ENCODE measurements at regions not wholly inside any gene's neighbourhood (a gene's known extent, or its start where the extent isn't known, plus 50 kb on each side); places are given as distances from the start of the nearest gene placed in this dataset.
A peak's percentile ranks its signal among the peaks of the same experiment; 100 is the strongest.

DNA sequence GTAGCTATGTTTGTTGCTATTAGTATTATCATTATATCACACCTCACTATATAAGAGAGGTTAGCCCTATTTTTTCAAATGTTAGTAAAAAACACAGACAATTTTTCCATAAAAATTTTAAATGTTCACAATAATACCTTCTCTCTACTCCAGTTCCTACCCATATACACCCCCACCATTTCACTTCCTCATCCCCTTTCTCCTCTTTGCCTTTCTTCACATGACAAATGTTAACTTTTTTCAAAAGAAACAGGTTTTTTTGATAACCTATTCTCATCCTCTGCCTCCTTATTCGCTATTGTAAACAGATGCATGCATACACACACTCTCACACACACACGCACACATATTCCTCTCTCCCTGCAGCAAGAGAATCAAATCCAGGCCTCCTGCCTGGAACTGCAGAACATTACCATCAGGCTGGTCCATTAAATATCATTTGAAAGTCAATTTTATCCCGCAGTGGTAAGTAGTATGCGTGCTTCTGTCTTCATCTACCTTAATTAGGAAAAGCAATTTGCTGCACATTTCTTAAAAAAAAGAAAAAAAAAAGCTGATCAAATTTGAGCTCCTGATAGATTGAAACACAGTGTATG, 55.5 kb downstream of the MID1IP1 start:
- Histone ChIP-seq H3K4me1 (ENCODE audit: control insufficient read depth in 3 of 3, insufficient read depth in 3 of 3, low read length in 3 of 3) (peaks cover 0 to 10% (median 5%) of the 10 kb centered on the region in 3 donors), H3K27ac (ENCODE audit: low read depth, low read length) (no peak overlapping the region), H3K9me3 (ENCODE audit: control insufficient read depth in 3 of 3, low read length in 3 of 3) (no peaks in the 10 kb centered on the region), H3K9ac (ENCODE audit: low read depth in 1 of 3, low read length in 3 of 3) (no peak overlapping the region), H3K4me3 (ENCODE audit: low read length in 3 of 3) (no peak overlapping the region), H3K27me3 (ENCODE audit: control insufficient read depth in 3 of 3, insufficient read depth in 3 of 3, low read length in 3 of 3) (no peaks in the 10 kb centered on the region), H3K36me3 (ENCODE audit: control insufficient read depth in 3 of 3, insufficient read depth in 3 of 3, low read length in 3 of 3) (no peaks in the 10 kb centered on the region)

GRCh38 chrX:38857736-38858523, 56.7 kb downstream of the MID1IP1 start:
- Histone ChIP-seq H3K27me3 (ENCODE audit: control insufficient read depth in 3 of 3, insufficient read depth in 3 of 3, low read length in 3 of 3) (no peaks in the 10 kb centered on the region), H3K27ac (ENCODE audit: low read depth, low read length) (no peak overlapping the region), H3K9me3 (ENCODE audit: control insufficient read depth in 3 of 3, low read length in 3 of 3) (no peaks in the 10 kb centered on the region), H3K9ac (ENCODE audit: low read depth in 1 of 3, low read length in 3 of 3) (no peak overlapping the region), H3K4me1 (ENCODE audit: control insufficient read depth in 3 of 3, insufficient read depth in 3 of 3, low read length in 3 of 3) (peaks cover 0 to 11% (median 5%) of the 10 kb centered on the region in 3 donors), H3K36me3 (ENCODE audit: control insufficient read depth in 3 of 3, insufficient read depth in 3 of 3, low read length in 3 of 3) (no peaks in the 10 kb centered on the region), H3K4me3 (ENCODE audit: low read length in 3 of 3) (no peak overlapping the region)

- H3K27ac ChIP-seq (ENCODE audit: low read depth, low read length), result no peak overlapping the region
- H3K27me3 ChIP-seq (ENCODE audit: control insufficient read depth in 3 of 3, insufficient read depth in 3 of 3, low read length in 3 of 3), result no peaks in the 10 kb centered on the region
- H3K4me3 ChIP-seq (ENCODE audit: low read length in 3 of 3), result no peak overlapping the region
- peaks cover 4 to 26% (median 13%) of the 10 kb centered on the region in 3 donors for H3K4me1 ChIP-seq (ENCODE audit: control insufficient read depth in 3 of 3, insufficient read depth in 3 of 3, low read length in 3 of 3)
- H3K36me3 ChIP-seq (ENCODE audit: control insufficient read depth in 3 of 3, insufficient read depth in 3 of 3, low read length in 3 of 3), result no peaks in the 10 kb centered on the region
- no peaks in the 10 kb centered on the region for H3K9me3 ChIP-seq (ENCODE audit: control insufficient read depth in 3 of 3, low read length in 3 of 3)
- no peak overlapping the region for H3K9ac ChIP-seq (ENCODE audit: low read depth in 1 of 3, low read length in 3 of 3)
Measured at GRCh38 chrX:38859602-38860001, 58.3 kb downstream of the MID1IP1 start.

DNA sequence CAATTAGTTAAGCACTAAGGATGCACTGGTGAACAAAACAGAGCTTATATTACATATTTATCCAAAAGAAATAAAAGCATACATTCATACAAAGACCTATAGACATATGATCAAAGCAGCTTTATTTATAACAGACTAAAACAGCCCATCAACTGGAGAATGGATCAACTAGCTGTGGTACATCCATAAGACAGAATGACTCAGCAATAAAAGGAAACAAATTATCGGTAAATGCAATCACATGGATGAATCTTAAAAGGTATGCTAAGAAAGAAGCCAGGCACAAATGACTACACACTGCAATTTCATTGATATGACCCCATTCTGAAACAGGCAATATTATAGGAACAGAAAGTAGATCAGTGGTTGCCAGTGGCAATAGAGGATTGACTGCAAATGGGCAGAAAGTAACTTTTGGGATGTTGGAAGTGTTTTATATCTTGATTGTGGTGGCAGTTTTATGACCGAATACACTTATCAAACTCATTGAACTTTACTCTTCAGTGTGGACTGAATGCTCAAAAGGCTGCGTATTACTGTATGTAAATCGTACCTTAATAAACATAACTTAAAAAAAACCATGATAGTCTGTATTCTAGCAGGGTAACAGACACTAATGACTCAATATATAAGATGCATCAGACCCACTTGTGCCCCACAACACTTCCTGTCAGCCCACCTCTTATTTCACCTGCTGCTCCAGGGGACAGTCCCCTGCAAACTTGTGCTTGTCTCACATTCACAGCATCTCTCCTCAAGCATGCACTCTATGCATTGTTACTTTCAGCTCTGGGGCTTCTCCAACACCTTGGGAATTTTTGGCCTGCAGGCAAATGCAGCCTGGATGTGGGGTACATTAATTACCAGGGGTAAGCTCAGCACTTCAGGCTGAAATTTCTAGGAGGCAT, 59.1 kb downstream of the MID1IP1 start:
- no peak overlapping the region for H3K27ac ChIP-seq (ENCODE audit: low read depth, low read length)
- H3K4me1 ChIP-seq (ENCODE audit: control insufficient read depth in 3 of 3, insufficient read depth in 3 of 3, low read length in 3 of 3), result peaks cover 4 to 28% (median 18%) of the 10 kb centered on the region in 3 donors
- H3K9me3 ChIP-seq (ENCODE audit: control insufficient read depth in 3 of 3, low read length in 3 of 3), result no peaks in the 10 kb centered on the region
- no peak overlapping the region for H3K9ac ChIP-seq (ENCODE audit: low read depth in 1 of 3, low read length in 3 of 3)
- H3K4me3 ChIP-seq (ENCODE audit: low read length in 3 of 3), result no peak overlapping the region
- no peaks in the 10 kb centered on the region for H3K27me3 ChIP-seq (ENCODE audit: control insufficient read depth in 3 of 3, insufficient read depth in 3 of 3, low read length in 3 of 3)
- no peaks in the 10 kb centered on the region for H3K36me3 ChIP-seq (ENCODE audit: control insufficient read depth in 3 of 3, insufficient read depth in 3 of 3, low read length in 3 of 3)

DNA sequence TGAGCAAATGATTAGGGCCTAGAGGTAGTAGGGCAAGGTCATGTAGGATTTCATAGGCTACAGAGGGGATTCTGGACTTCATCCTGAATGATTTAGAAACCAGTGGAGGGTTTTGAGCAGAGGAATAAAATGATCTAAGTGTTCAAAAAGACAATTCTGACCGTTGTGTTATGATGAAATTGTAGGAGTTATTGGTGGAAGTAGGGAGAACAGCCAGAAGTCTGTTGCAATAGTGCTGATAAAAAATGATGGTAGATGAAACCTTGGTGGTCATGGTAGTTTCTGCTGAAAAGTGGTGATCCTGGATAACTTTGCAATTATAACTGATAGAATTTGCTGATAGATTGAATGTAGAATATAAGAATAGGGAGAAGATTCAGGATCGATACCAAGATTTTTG, 60.2 kb downstream of the MID1IP1 start:
- Histone ChIP-seq H3K9me3 (ENCODE audit: control insufficient read depth in 3 of 3, low read length in 3 of 3) (no peaks in the 10 kb centered on the region), H3K4me3 (ENCODE audit: low read length in 3 of 3) (no peak overlapping the region), H3K9ac (ENCODE audit: low read depth in 1 of 3, low read length in 3 of 3) (no peak overlapping the region), H3K36me3 (ENCODE audit: control insufficient read depth in 3 of 3, insufficient read depth in 3 of 3, low read length in 3 of 3) (no peaks in the 10 kb centered on the region), H3K27ac (ENCODE audit: low read depth, low read length) (no peak overlapping the region), H3K4me1 (ENCODE audit: control insufficient read depth in 3 of 3, insufficient read depth in 3 of 3, low read length in 3 of 3) (peaks cover 4 to 28% (median 19%) of the 10 kb centered on the region in 3 donors), H3K27me3 (ENCODE audit: control insufficient read depth in 3 of 3, insufficient read depth in 3 of 3, low read length in 3 of 3) (no peaks in the 10 kb centered on the region)

- peaks cover 4 to 31% (median 18%) of the 10 kb centered on the region in 3 donors for H3K4me1 ChIP-seq (ENCODE audit: control insufficient read depth in 3 of 3, insufficient read depth in 3 of 3, low read length in 3 of 3)
- no peak overlapping the region for H3K27ac ChIP-seq (ENCODE audit: low read depth, low read length)
- no peak overlapping the region for H3K9ac ChIP-seq (ENCODE audit: low read depth in 1 of 3, low read length in 3 of 3)
- no peak overlapping the region for H3K4me3 ChIP-seq (ENCODE audit: low read length in 3 of 3)
- H3K9me3 ChIP-seq (ENCODE audit: control insufficient read depth in 3 of 3, low read length in 3 of 3), result no peaks in the 10 kb centered on the region
- H3K27me3 ChIP-seq (ENCODE audit: control insufficient read depth in 3 of 3, insufficient read depth in 3 of 3, low read length in 3 of 3), result no peaks in the 10 kb centered on the region
- H3K36me3 ChIP-seq (ENCODE audit: control insufficient read depth in 3 of 3, insufficient read depth in 3 of 3, low read length in 3 of 3), result no peaks in the 10 kb centered on the region
Measured at GRCh38 chrX:38862100-38862499, 60.8 kb downstream of the MID1IP1 start.

DNA sequence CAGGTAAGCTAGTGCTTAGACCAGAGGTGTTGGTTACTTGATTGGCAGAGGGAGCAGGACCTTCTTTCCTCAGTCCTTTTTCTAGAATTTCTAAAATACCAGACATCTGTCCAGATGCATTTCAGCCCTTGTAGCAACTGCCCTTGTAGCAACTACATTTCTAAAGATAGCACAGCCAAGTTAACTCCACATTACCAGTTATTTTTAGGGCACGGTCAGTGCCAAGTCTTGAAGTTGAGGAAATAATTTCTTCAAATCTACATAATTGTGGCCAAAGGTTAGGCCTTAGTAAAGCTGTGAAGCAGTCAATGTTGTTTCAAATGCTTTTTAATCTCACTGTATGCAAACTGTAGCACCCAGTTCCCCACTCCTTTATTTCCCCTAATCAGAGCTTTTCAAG, 62.9 kb downstream of the MID1IP1 start:
- peak overlapping the region; percentile 73 for H3K27ac ChIP-seq (ENCODE audit: low read depth, low read length)
- H3K9ac ChIP-seq (ENCODE audit: low read depth in 1 of 3, low read length in 3 of 3), result no peak overlapping the region
- no peaks in the 10 kb centered on the region for H3K9me3 ChIP-seq (ENCODE audit: control insufficient read depth in 3 of 3, low read length in 3 of 3)
- no peaks in the 10 kb centered on the region for H3K27me3 ChIP-seq (ENCODE audit: control insufficient read depth in 3 of 3, insufficient read depth in 3 of 3, low read length in 3 of 3)
- no peaks in the 10 kb centered on the region for H3K36me3 ChIP-seq (ENCODE audit: control insufficient read depth in 3 of 3, insufficient read depth in 3 of 3, low read length in 3 of 3)
- H3K4me1 ChIP-seq (ENCODE audit: control insufficient read depth in 3 of 3, insufficient read depth in 3 of 3, low read length in 3 of 3), result peaks cover 4 to 39% (median 18%) of the 10 kb centered on the region in 3 donors
- H3K4me3 ChIP-seq (ENCODE audit: low read length in 3 of 3), result no peak overlapping the region

DNA sequence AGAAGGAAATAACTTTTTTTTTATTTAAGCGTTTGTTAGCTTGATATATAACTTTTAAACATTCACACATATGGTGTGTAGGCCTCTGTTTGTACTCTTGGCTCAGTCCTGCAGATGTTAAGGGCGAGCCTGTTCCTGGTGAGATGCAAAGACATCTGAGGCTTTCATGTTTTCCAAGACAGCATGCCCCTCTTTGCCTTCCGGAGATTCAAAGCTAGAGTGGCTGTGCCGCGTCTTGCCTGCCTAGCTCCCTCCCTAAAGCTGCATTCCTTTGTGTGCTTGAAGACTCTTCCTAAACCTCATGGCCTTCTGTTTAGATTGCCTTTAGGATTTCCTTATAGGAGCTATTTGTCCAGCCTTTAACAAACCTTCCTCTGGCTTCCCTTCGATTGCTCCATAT, 67.1 kb downstream of the MID1IP1 start:
- peak overlapping the region in 1 of 3 donors; percentile 40 for H3K9ac ChIP-seq (ENCODE audit: low read depth in 1 of 3, low read length in 3 of 3)
- peak overlapping the region in 1 of 3 donors; percentile 35 for H3K4me3 ChIP-seq (ENCODE audit: low read length in 3 of 3)
- H3K4me1 ChIP-seq (ENCODE audit: control insufficient read depth in 3 of 3, insufficient read depth in 3 of 3, low read length in 3 of 3), result peaks cover 7 to 34% (median 23%) of the 10 kb centered on the region in 3 donors
- H3K9me3 ChIP-seq (ENCODE audit: control insufficient read depth in 3 of 3, low read length in 3 of 3), result no peaks in the 10 kb centered on the region
- no peaks in the 10 kb centered on the region for H3K36me3 ChIP-seq (ENCODE audit: control insufficient read depth in 3 of 3, insufficient read depth in 3 of 3, low read length in 3 of 3)
- no peaks in the 10 kb centered on the region for H3K27me3 ChIP-seq (ENCODE audit: control insufficient read depth in 3 of 3, insufficient read depth in 3 of 3, low read length in 3 of 3)
- H3K27ac ChIP-seq (ENCODE audit: low read depth, low read length), result peak overlapping the region; percentile 80

DNA sequence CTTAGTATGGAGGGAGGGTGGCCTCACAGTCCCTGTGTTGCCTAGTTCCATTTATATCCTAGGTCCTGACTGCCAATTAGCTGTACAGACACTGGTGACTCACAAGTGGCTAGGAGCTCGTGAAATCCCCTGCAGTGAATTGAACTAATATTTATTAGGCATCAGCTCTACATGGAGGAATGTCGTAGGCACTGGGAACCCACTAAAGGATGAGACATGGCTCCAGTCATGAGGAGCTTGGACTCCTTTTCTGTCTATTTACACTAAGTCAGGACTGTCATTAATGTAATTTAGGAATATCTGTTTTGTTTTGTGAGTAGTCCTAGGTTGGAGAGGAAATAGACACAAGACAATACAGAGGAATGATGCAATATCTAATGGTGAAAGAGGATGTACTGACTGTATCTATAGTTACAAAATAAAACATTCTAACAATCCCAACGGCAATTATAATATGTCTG, 67.7 kb downstream of the MID1IP1 start:
- peak overlapping the region; percentile 80 for H3K27ac ChIP-seq (ENCODE audit: low read depth, low read length)
- no peaks in the 10 kb centered on the region for H3K9me3 ChIP-seq (ENCODE audit: control insufficient read depth in 3 of 3, low read length in 3 of 3)
- H3K9ac ChIP-seq (ENCODE audit: low read depth in 1 of 3, low read length in 3 of 3), result peak overlapping the region in 1 of 3 donors; percentile 40
- H3K27me3 ChIP-seq (ENCODE audit: control insufficient read depth in 3 of 3, insufficient read depth in 3 of 3, low read length in 3 of 3), result no peaks in the 10 kb centered on the region
- H3K36me3 ChIP-seq (ENCODE audit: control insufficient read depth in 3 of 3, insufficient read depth in 3 of 3, low read length in 3 of 3), result no peaks in the 10 kb centered on the region
- H3K4me3 ChIP-seq (ENCODE audit: low read length in 3 of 3), result peak overlapping the region in 2 of 3 donors; percentile 34 to 35
- peaks cover 4 to 28% (median 19%) of the 10 kb centered on the region in 3 donors for H3K4me1 ChIP-seq (ENCODE audit: control insufficient read depth in 3 of 3, insufficient read depth in 3 of 3, low read length in 3 of 3)

Measured in skeletal muscle tissue (tissue), 3 donors.